Activated gamma-delta T cell treated with Interleukin-2 at 50 U/mL for 16 hours (primary cell): ENCODE measurements at regions not wholly inside any gene's neighbourhood (a gene's known extent, or its start where the extent isn't known, plus 50 kb on each side); places are given as distances from the start of the nearest gene placed in this dataset.
"Not testable (repeated sequence)": the region's sequence is repeated elsewhere in the genome, so short reads cannot be mapped to it uniquely, and the experiment has no call there.

ENCODE experiments used
- DNase-seq: peaks from one replicate; pipeline ENCODE4 v3.0.0-alpha.2; 2020

GRCh38 chr15:77837649-77838025 is 204.9 kb upstream of the LINGO1 start:
- DNase-seq, result no peak

GRCh38 chr15:77836906-77837648 is 204.4 kb upstream of the LINGO1 start:
- no peak for DNase-seq

- no peak for DNase-seq
Measured at GRCh38 chr15:77836121-77836692, 203.5 kb upstream of the LINGO1 start.

- DNase-seq, result no peak
Measured at GRCh38 chr15:77834276-77834990, 201.7 kb upstream of the LINGO1 start.

GRCh38 chr15:77832874-77833273 is 200.2 kb upstream of the LINGO1 start:
- no peak for DNase-seq

- no peak for DNase-seq
Measured at GRCh38 chr15:77831986-77832385, 199.3 kb upstream of the LINGO1 start.

- DNase-seq, result no peak
Measured at GRCh38 chr15:77830051-77830468, 197.3 kb upstream of the LINGO1 start.

GRCh38 chr15:77829331-77829730 is 196.6 kb upstream of the LINGO1 start:
- DNase-seq, result not testable (repeated sequence)

GRCh38 chr15:77827860-77828259 is 195.1 kb upstream of the LINGO1 start:
- no peak for DNase-seq

GRCh38 chr15:77826006-77826695 is 193.4 kb upstream of the LINGO1 start:
- no peak for DNase-seq

- DNase-seq, result no peak
Measured at GRCh38 chr15:77825546-77825945, 192.8 kb upstream of the LINGO1 start.

GRCh38 chr15:77825252-77825542 is 192.5 kb upstream of the LINGO1 start:
- no peak for DNase-seq

GRCh38 chr15:77824361-77825251 is 191.9 kb upstream of the LINGO1 start:
- DNase-seq, result no peak

GRCh38 chr15:77823736-77824135 is 191.0 kb upstream of the LINGO1 start:
- DNase-seq, result no peak

GRCh38 chr15:77822631-77823230 is 190.0 kb upstream of the LINGO1 start:
- DNase-seq, result no peak

GRCh38 chr15:77821959-77822256 is 189.2 kb upstream of the LINGO1 start:
- DNase-seq, result no peak

- no peak for DNase-seq
Measured at GRCh38 chr15:77821188-77821958, 188.7 kb upstream of the LINGO1 start.

GRCh38 chr15:77819851-77820728 is 187.4 kb upstream of the LINGO1 start:
- DNase-seq, result no peak

- DNase-seq, result no peak
Measured at GRCh38 chr15:77819048-77819850, 186.5 kb upstream of the LINGO1 start.
